ENCODE measurements at regions not wholly inside any gene's neighbourhood (a gene's known extent, or its start where the extent isn't known, plus 50 kb on each side); places are given as distances from the start of the nearest gene placed in this dataset.

- TF ChIP-seq, protein P1, sequence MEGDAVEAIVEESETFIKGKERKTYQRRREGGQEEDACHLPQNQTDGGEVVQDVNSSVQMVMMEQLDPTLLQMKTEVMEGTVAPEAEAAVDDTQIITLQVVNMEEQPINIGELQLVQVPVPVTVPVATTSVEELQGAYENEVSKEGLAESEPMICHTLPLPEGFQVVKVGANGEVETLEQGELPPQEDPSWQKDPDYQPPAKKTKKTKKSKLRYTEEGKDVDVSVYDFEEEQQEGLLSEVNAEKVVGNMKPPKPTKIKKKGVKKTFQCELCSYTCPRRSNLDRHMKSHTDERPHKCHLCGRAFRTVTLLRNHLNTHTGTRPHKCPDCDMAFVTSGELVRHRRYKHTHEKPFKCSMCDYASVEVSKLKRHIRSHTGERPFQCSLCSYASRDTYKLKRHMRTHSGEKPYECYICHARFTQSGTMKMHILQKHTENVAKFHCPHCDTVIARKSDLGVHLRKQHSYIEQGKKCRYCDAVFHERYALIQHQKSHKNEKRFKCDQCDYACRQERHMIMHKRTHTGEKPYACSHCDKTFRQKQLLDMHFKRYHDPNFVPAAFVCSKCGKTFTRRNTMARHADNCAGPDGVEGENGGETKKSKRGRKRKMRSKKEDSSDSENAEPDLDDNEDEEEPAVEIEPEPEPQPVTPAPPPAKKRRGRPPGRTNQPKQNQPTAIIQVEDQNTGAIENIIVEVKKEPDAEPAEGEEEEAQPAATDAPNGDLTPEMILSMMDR (IDR thresholded peaks at IDR 0.05): no peak
- no peak for TF ChIP-seq POLR2A (IDR thresholded peaks at IDR 0.05)
- TF ChIP-seq EP300 (IDR thresholded peaks at IDR 0.05): no peak
- no peak for TF ChIP-seq POLR2AphosphoS5 (IDR thresholded peaks at IDR 0.05)
Measured at GRCh38 chrX:42710452-42710851, 67.5 kb downstream of the PPP1R2C start.

All from sigmoid colon (tissue), 4 donors.